Glutamatergic neuron (in vitro differentiated cells): ENCODE measurements at regions not wholly inside any gene's neighbourhood (a gene's known extent, or its start where the extent isn't known, plus 50 kb on each side); places are given as distances from the start of the nearest gene placed in this dataset.

ENCODE experiments used
- DNase-seq: peaks from one replicate; pipeline ENCODE4 v3.0.0; 2022
- H3K27ac Mint-ChIP-seq: one replicate; pipeline ENCODE4 v1.8.0; 2020; ENCODE audit warnings: mild to moderate bottlenecking, mixed read lengths, inconsistent platforms; ENCODE audit not compliant: unreplicated experiment
- H3K27me3 Mint-ChIP-seq: one replicate; pipeline ENCODE4 v1.8.0; 2020; ENCODE audit warnings: mild to moderate bottlenecking, moderate library complexity, mixed read lengths, inconsistent platforms; ENCODE audit not compliant: unreplicated experiment
- H3K36me3 Mint-ChIP-seq: one replicate; pipeline ENCODE4 v1.8.0; 2020; ENCODE audit warnings: mild to moderate bottlenecking, mixed read lengths, inconsistent platforms; ENCODE audit not compliant: unreplicated experiment
- H3K4me1 Mint-ChIP-seq: one replicate; pipeline ENCODE4 v1.8.0; 2020; ENCODE audit warnings: mild to moderate bottlenecking, low read depth, mixed read lengths, inconsistent platforms; ENCODE audit not compliant: unreplicated experiment
- H3K4me3 Mint-ChIP-seq: one replicate; pipeline ENCODE4 v1.8.0; 2020; ENCODE audit warnings: mild to moderate bottlenecking, mixed read lengths, inconsistent platforms; ENCODE audit not compliant: unreplicated experiment
- H3K9me3 Mint-ChIP-seq: one replicate; pipeline ENCODE4 v1.8.0; 2020; ENCODE audit warnings: mild to moderate bottlenecking, moderate library complexity, mixed read lengths, inconsistent platforms; ENCODE audit not compliant: unreplicated experiment
- CTCF ChIP-seq: fragments of 200-600 bp; sonication (generic); IDR thresholded peaks from one replicate; pipeline ENCODE4 v1.5.0; 2021; ENCODE audit not compliant: partially characterized antibody, unreplicated experiment

GRCh38 chr6:6790393-6790792 lies 201.9 kb downstream of the LY86 start:
- peaks cover 5% of the 10 kb centered on the region for H3K4me1 Mint-ChIP-seq
- no peak overlapping the region for H3K27ac Mint-ChIP-seq
- H3K36me3 Mint-ChIP-seq: no peaks in the 10 kb centered on the region
- DNase-seq: no peak
- no peaks in the 10 kb centered on the region for H3K9me3 Mint-ChIP-seq
- H3K4me3 Mint-ChIP-seq: no peak overlapping the region
- H3K27me3 Mint-ChIP-seq: peaks cover 5% of the 10 kb centered on the region
- no peak for TF ChIP-seq CTCF

- no peak for TF ChIP-seq CTCF
- DNase-seq: no peak
- Mint-ChIP-seq H3K9me3 (no peaks in the 10 kb centered on the region), H3K4me3 (no peak overlapping the region), H3K4me1 (peaks cover 5% of the 10 kb centered on the region), H3K36me3 (no peaks in the 10 kb centered on the region), H3K27ac (no peak overlapping the region), H3K27me3 (peaks cover 5% of the 10 kb centered on the region)
Observed at GRCh38 chr6:6790891-6791290, 202.4 kb downstream of the LY86 start.

GRCh38 chr6:6793388-6794250 lies 205.1 kb downstream of the LY86 start:
- Mint-ChIP-seq H3K27me3 (peaks cover 8% of the 10 kb centered on the region), H3K36me3 (no peaks in the 10 kb centered on the region), H3K27ac (no peak overlapping the region), H3K4me1 (peaks cover 2% of the 10 kb centered on the region), H3K4me3 (no peak overlapping the region), H3K9me3 (no peaks in the 10 kb centered on the region)
- no peak for DNase-seq
- no peak for TF ChIP-seq CTCF

DNA sequence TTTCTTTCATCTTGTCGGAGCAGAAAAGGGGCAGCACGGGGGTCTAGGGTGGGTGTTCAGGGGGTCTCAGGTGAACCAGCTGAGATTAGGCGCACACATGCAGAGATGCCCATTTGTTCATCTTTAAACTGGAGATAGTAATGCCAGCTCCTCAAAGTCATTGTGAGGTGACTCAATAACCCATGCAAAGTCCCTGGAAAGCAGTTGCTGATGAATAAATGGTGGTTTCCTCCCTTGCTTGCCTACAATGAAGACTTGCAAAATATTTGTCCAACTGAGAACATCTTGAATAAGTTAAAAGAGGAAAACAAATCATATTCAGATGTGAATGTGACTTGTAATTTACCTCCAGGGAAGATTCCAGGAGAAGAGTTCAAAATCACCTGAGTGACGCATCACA lies 206.9 kb downstream of the LY86 start:
- no peak for DNase-seq
- Mint-ChIP-seq H3K4me3 (no peak overlapping the region), H3K27me3 (peaks cover 8% of the 10 kb centered on the region), H3K36me3 (no peaks in the 10 kb centered on the region), H3K27ac (no peak overlapping the region), H3K4me1 (no peaks in the 10 kb centered on the region), H3K9me3 (no peaks in the 10 kb centered on the region)
- TF ChIP-seq CTCF: no peak

DNA sequence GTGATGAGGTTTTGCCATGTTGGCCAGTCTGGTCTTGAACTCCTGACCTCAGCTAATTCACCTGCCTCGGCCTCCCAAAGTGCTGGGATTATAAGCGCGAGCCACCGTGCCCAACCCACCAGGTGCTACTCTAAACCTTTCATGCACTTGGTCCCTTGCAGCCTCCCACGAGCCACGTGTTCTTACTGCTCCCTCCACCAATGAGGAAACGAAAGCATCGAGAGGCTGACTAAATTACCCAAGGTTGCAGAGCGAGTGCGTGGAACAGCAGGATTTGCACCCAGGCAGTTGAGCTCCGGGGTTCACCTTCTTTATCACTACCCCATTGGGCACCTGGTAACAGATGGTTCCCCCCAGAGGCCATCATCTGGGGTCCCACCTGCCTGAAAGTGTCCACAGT lies 208.3 kb downstream of the LY86 start:
- no peak for TF ChIP-seq CTCF
- Mint-ChIP-seq H3K27me3 (peaks cover 7% of the 10 kb centered on the region), H3K36me3 (no peaks in the 10 kb centered on the region), H3K4me1 (no peaks in the 10 kb centered on the region), H3K9me3 (no peaks in the 10 kb centered on the region), H3K4me3 (no peak overlapping the region), H3K27ac (no peak overlapping the region)
- DNase-seq: no peak
